IPS-18a (cell line): ENCODE measurements at regions not wholly inside any gene's neighbourhood (a gene's known extent, or its start where the extent isn't known, plus 50 kb on each side); places are given as distances from the start of the nearest gene placed in this dataset.

Experiments
- H3K27ac ChIP-seq: one replicate; pipeline ENCODE4 v1.5.1; 2013; ENCODE audit warnings: low read length
- H3K27me3 ChIP-seq: one replicate; pipeline ENCODE4 v1.6.1; 2013; ENCODE audit warnings: mild to moderate bottlenecking, low read length; ENCODE audit not compliant: control insufficient read depth, insufficient read depth
- H3K36me3 ChIP-seq: one replicate; pipeline ENCODE4 v1.6.1; 2013; ENCODE audit warnings: low read depth, low read length; ENCODE audit not compliant: control insufficient read depth
- H3K4me1 ChIP-seq: one replicate; pipeline ENCODE4 v1.6.1; 2013; ENCODE audit warnings: low read depth, low read length; ENCODE audit not compliant: control insufficient read depth
- H3K4me3 ChIP-seq: one replicate; pipeline ENCODE4 v1.5.1; 2013; ENCODE audit warnings: low read length
- H3K9ac ChIP-seq: one replicate; pipeline ENCODE4 v1.6.1; 2013; ENCODE audit warnings: mild to moderate bottlenecking, low read length, moderate library complexity
- H3K9me3 ChIP-seq: one replicate; pipeline ENCODE4 v1.6.1; 2013; ENCODE audit warnings: low read depth, low read length; ENCODE audit not compliant: control insufficient read depth

- no peak overlapping the region for H3K4me3 ChIP-seq
- H3K9me3 ChIP-seq, result no peaks in the 10 kb centered on the region
Observed at GRCh38 chr5:31096238-31096865, 97.1 kb upstream of the CDH6 start.

GRCh38 chr5:31095796-31096195, 97.7 kb upstream of the CDH6 start:
- H3K9me3 ChIP-seq, result no peaks in the 10 kb centered on the region
- H3K9ac ChIP-seq, result no peak overlapping the region
- H3K36me3 ChIP-seq, result no peaks in the 10 kb centered on the region
- H3K27me3 ChIP-seq, result no peaks in the 10 kb centered on the region
- H3K27ac ChIP-seq, result no peak overlapping the region
- no peaks in the 10 kb centered on the region for H3K4me1 ChIP-seq
- no peak overlapping the region for H3K4me3 ChIP-seq

More at GRCh38 chr5:31096238-31096865, 97.1 kb upstream of the CDH6 start:
- Histone ChIP-seq H3K4me1 (no peaks in the 10 kb centered on the region), H3K9ac (no peak overlapping the region), H3K27ac (no peak overlapping the region), H3K36me3 (no peaks in the 10 kb centered on the region), H3K27me3 (no peaks in the 10 kb centered on the region)

GRCh38 chr5:31091501-31091900, 102.0 kb upstream of the CDH6 start:
- H3K9ac ChIP-seq, result no peak overlapping the region
- no peak overlapping the region for H3K27ac ChIP-seq
- H3K9me3 ChIP-seq, result no peaks in the 10 kb centered on the region
- no peaks in the 10 kb centered on the region for H3K36me3 ChIP-seq
- no peak overlapping the region for H3K4me3 ChIP-seq
- no peaks in the 10 kb centered on the region for H3K27me3 ChIP-seq
- H3K4me1 ChIP-seq, result no peaks in the 10 kb centered on the region

- no peak overlapping the region for H3K27ac ChIP-seq
- H3K9ac ChIP-seq, result no peak overlapping the region
- no peak overlapping the region for H3K4me3 ChIP-seq
- H3K27me3 ChIP-seq, result no peaks in the 10 kb centered on the region
- no peaks in the 10 kb centered on the region for H3K9me3 ChIP-seq
- no peaks in the 10 kb centered on the region for H3K4me1 ChIP-seq
- no peaks in the 10 kb centered on the region for H3K36me3 ChIP-seq
Observed at GRCh38 chr5:31090467-31090866, 103.0 kb upstream of the CDH6 start.

- H3K27ac ChIP-seq, result no peak overlapping the region
- H3K4me1 ChIP-seq, result no peaks in the 10 kb centered on the region
- no peaks in the 10 kb centered on the region for H3K27me3 ChIP-seq
- H3K4me3 ChIP-seq, result no peak overlapping the region
- no peaks in the 10 kb centered on the region for H3K36me3 ChIP-seq
- no peaks in the 10 kb centered on the region for H3K9me3 ChIP-seq
- no peak overlapping the region for H3K9ac ChIP-seq
Observed at GRCh38 chr5:31086839-31087415, 106.6 kb upstream of the CDH6 start.

- no peak overlapping the region for H3K9ac ChIP-seq
- no peaks in the 10 kb centered on the region for H3K36me3 ChIP-seq
- no peak overlapping the region for H3K27ac ChIP-seq
- no peaks in the 10 kb centered on the region for H3K27me3 ChIP-seq
- H3K4me1 ChIP-seq, result no peaks in the 10 kb centered on the region
- H3K9me3 ChIP-seq, result no peaks in the 10 kb centered on the region
- H3K4me3 ChIP-seq, result no peak overlapping the region
Observed at GRCh38 chr5:31084871-31085270, 108.6 kb upstream of the CDH6 start.

- Histone ChIP-seq H3K27ac (no peak overlapping the region), H3K9me3 (no peaks in the 10 kb centered on the region), H3K27me3 (no peaks in the 10 kb centered on the region), H3K4me3 (no peak overlapping the region), H3K4me1 (no peaks in the 10 kb centered on the region), H3K36me3 (no peaks in the 10 kb centered on the region), H3K9ac (no peak overlapping the region)
Observed at GRCh38 chr5:31083364-31083763, 110.1 kb upstream of the CDH6 start.

GRCh38 chr5:31079668-31080067, 113.8 kb upstream of the CDH6 start:
- Histone ChIP-seq H3K27me3 (no peaks in the 10 kb centered on the region), H3K27ac (no peak overlapping the region), H3K9me3 (peaks cover 4% of the 10 kb centered on the region), H3K4me3 (no peak overlapping the region), H3K9ac (no peak overlapping the region), H3K36me3 (no peaks in the 10 kb centered on the region), H3K4me1 (peaks cover 4% of the 10 kb centered on the region)

- Histone ChIP-seq H3K36me3 (no peaks in the 10 kb centered on the region), H3K27me3 (no peaks in the 10 kb centered on the region), H3K9ac (no peak overlapping the region), H3K4me3 (no peak overlapping the region), H3K4me1 (peaks cover 4% of the 10 kb centered on the region), H3K27ac (no peak overlapping the region), H3K9me3 (peaks cover 4% of the 10 kb centered on the region)
Observed at GRCh38 chr5:31078956-31079355, 114.5 kb upstream of the CDH6 start.

GRCh38 chr5:31075981-31076380, 117.5 kb upstream of the CDH6 start:
- no peaks in the 10 kb centered on the region for H3K27me3 ChIP-seq
- no peak overlapping the region for H3K27ac ChIP-seq
- H3K9me3 ChIP-seq, result peaks cover 4% of the 10 kb centered on the region
- no peak overlapping the region for H3K9ac ChIP-seq
- H3K4me3 ChIP-seq, result no peak overlapping the region
- H3K4me1 ChIP-seq, result peaks cover 4% of the 10 kb centered on the region
- H3K36me3 ChIP-seq, result no peaks in the 10 kb centered on the region

GRCh38 chr5:31068287-31068686, 125.2 kb upstream of the CDH6 start:
- no peak overlapping the region for H3K4me3 ChIP-seq

GRCh38 chr5:31066655-31067328, 126.7 kb upstream of the CDH6 start:
- H3K27ac ChIP-seq, result no peak overlapping the region
- no peak overlapping the region for H3K9ac ChIP-seq
- H3K9me3 ChIP-seq, result no peaks in the 10 kb centered on the region
- no peaks in the 10 kb centered on the region for H3K36me3 ChIP-seq
- H3K27me3 ChIP-seq, result no peaks in the 10 kb centered on the region
- H3K4me1 ChIP-seq, result no peaks in the 10 kb centered on the region
- H3K4me3 ChIP-seq, result no peak overlapping the region

More at GRCh38 chr5:31068287-31068686, 125.2 kb upstream of the CDH6 start:
- no peak overlapping the region for H3K9ac ChIP-seq
- H3K4me1 ChIP-seq, result no peaks in the 10 kb centered on the region
- H3K27me3 ChIP-seq, result no peaks in the 10 kb centered on the region
- no peaks in the 10 kb centered on the region for H3K9me3 ChIP-seq
- no peak overlapping the region for H3K27ac ChIP-seq
- H3K36me3 ChIP-seq, result no peaks in the 10 kb centered on the region
